AG10803 (cell line): ENCODE measurements at regions not wholly inside any gene's neighbourhood (a gene's known extent, or its start where the extent isn't known, plus 50 kb on each side); places are given as distances from the start of the nearest gene placed in this dataset.

Source experiments
- DNase-seq: peaks from one replicate; pipeline ENCODE4 v3.0.0; 2010; ENCODE audit warnings: low read depth
- H3K4me3 ChIP-seq: 2 replicates; pipeline ENCODE4 v1.5.1; 2011; ENCODE audit warnings: mild to moderate bottlenecking, low read length, control low read depth
- CTCF ChIP-seq: conservative IDR thresholded peaks from 2 replicates; pipeline ENCODE4 v1.5.1; 2011; ENCODE audit warnings: mild to moderate bottlenecking, low read length, control low read depth, inconsistent platforms

- no peak for DNase-seq
- H3K4me3 ChIP-seq = no peak overlapping the region
- no peak for TF ChIP-seq CTCF
Measured at GRCh38 chr10:28962768-28963167, 285.4 kb downstream of the BAMBI start.

GRCh38 chr10:28963539-28964221 is 286.4 kb downstream of the BAMBI start:
- H3K4me3 ChIP-seq = no peak overlapping the region
- no peak for TF ChIP-seq CTCF
- no peak for DNase-seq

GRCh38 chr10:28965937-28966336 is 288.6 kb downstream of the BAMBI start:
- TF ChIP-seq CTCF = no peak
- no peak for DNase-seq
- H3K4me3 ChIP-seq = no peak overlapping the region

- DNase-seq = no peak
- no peak for TF ChIP-seq CTCF
- H3K4me3 ChIP-seq = no peak overlapping the region
Measured at GRCh38 chr10:28967031-28967430, 289.7 kb downstream of the BAMBI start.

GRCh38 chr10:28969413-28969812 is 292.1 kb downstream of the BAMBI start:
- DNase-seq = no peak
- no peak overlapping the region for H3K4me3 ChIP-seq
- TF ChIP-seq CTCF = no peak

- H3K4me3 ChIP-seq = no peak overlapping the region
- TF ChIP-seq CTCF = no peak
- DNase-seq = no peak
Measured at GRCh38 chr10:28970231-28970630, 292.9 kb downstream of the BAMBI start.

- TF ChIP-seq CTCF = no peak
- no peak overlapping the region for H3K4me3 ChIP-seq
- no peak for DNase-seq
Measured at GRCh38 chr10:28971255-28971654, 293.9 kb downstream of the BAMBI start.
